ENCODE measurements at regions not wholly inside any gene's neighbourhood (a gene's known extent, or its start where the extent isn't known, plus 50 kb on each side); places are given as distances from the start of the nearest gene placed in this dataset.

DNA sequence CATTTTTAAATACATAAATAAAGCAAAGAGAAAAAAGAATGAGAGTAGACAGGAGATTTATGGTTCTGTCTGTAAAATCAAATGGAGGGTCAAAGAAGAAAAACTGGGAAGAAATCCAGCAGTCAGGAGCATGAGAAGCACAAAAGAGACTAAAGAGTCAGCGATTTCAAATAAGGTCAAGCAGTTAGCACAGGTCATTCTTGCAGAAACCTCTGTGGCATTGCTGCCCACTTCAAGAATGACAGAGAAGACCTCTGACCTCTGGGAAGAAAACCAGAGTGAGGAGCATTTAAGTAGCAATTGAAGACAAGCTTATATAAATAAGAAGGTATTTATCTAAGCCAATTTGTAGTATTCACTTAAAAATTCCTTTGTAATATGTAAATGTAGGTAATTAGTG is 172.0 kb upstream of the SPOPL start:
- H3K36me3 ChIP-seq = no peaks in the 10 kb centered on the region
- H3K9me3 ChIP-seq = no peaks in the 10 kb centered on the region
- H3K4me3 ChIP-seq = no peak overlapping the region
- H3K27me3 ChIP-seq = no peaks in the 10 kb centered on the region
- DNase-seq (ENCODE audit: low spot score in 2 of 2) = no peak
- no peak overlapping the region for H3K27ac ChIP-seq
- H3K4me1 ChIP-seq = no peaks in the 10 kb centered on the region
- intact Hi-C loops (cut with DNase I; ENCODE audit: low total_unique reads) = loop anchor here (1.0 kb wide), 1 partner anchor 13 kb away; no protein-coding TSS in a partner anchor
- TF ChIP-seq POLR2A (IDR thresholded peaks at IDR 0.05) = no peak
- TF ChIP-seq POLR2AphosphoS5 (IDR thresholded peaks at IDR 0.05) = no peak
- TF ChIP-seq CTCF (IDR thresholded peaks at IDR 0.05) = no peak

DNA sequence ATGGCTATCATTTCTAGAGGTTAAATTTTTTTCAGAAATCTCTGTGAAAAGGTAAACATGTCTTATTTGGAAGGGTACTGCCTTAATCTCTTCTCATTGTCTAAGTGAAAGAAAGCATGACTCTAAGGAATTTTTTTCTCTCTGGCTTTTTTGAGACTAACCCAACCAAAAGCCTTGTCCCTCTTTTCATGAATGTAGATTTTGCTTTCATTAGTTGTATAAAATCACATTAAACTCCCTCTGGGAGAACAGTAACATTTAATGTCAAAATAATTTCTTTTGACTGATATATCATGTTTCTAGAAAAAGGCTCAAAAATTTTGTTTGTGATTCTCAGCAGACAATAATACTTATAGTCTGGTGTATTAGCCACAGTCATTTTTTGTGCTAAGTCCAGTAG is 168.4 kb upstream of the SPOPL start:
- no peak for DNase-seq (ENCODE audit: low spot score in 2 of 2)
- no peak overlapping the region for H3K4me3 ChIP-seq
- no peaks in the 10 kb centered on the region for H3K9me3 ChIP-seq
- no peaks in the 10 kb centered on the region for H3K36me3 ChIP-seq
- TF ChIP-seq POLR2A (IDR thresholded peaks at IDR 0.05) (no peak), CTCF (IDR thresholded peaks at IDR 0.05) (no peak), POLR2AphosphoS5 (IDR thresholded peaks at IDR 0.05) (no peak)
- intact Hi-C loops (cut with DNase I; ENCODE audit: low total_unique reads) = no loop called here
- no peaks in the 10 kb centered on the region for H3K27me3 ChIP-seq
- H3K4me1 ChIP-seq = no peaks in the 10 kb centered on the region
- H3K27ac ChIP-seq = no peak overlapping the region

DNA sequence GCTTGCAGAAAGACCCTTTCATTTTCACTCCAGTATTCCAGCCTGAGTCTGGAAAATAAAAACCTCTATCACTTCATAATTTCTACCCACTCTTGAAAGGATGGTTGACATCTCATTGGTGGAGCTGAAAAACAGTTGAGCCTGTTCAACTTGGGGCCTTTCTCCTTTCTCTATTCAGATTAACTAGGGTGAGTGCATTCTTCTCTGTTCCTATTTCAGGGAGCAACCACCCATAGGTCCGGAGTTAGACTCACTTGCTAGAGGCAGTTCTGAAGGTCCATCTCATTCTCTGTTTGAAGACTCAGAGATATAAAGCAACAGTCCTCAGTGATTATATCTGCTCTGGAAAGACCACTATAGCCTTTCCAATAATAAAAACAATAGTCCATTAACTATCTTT is 167.9 kb upstream of the SPOPL start:
- H3K27ac ChIP-seq = no peak overlapping the region
- H3K4me3 ChIP-seq = no peak overlapping the region
- H3K36me3 ChIP-seq = no peaks in the 10 kb centered on the region
- no peak for DNase-seq (ENCODE audit: low spot score in 2 of 2)
- no peaks in the 10 kb centered on the region for H3K4me1 ChIP-seq
- no peaks in the 10 kb centered on the region for H3K27me3 ChIP-seq
- no peaks in the 10 kb centered on the region for H3K9me3 ChIP-seq
- TF ChIP-seq POLR2AphosphoS5 (IDR thresholded peaks at IDR 0.05) (no peak), POLR2A (IDR thresholded peaks at IDR 0.05) (no peak), CTCF (IDR thresholded peaks at IDR 0.05) (no peak)
- intact Hi-C loops (cut with DNase I; ENCODE audit: low total_unique reads) = no loop called here

GRCh38 chr2:138334323-138334722 is 167.2 kb upstream of the SPOPL start:
- intact Hi-C loops (cut with DNase I; ENCODE audit: low total_unique reads) = no loop called here
- H3K36me3 ChIP-seq = no peaks in the 10 kb centered on the region
- H3K27ac ChIP-seq = no peak overlapping the region
- TF ChIP-seq POLR2A (IDR thresholded peaks at IDR 0.05) (no peak), CTCF (IDR thresholded peaks at IDR 0.05) (no peak), POLR2AphosphoS5 (IDR thresholded peaks at IDR 0.05) (no peak)
- H3K9me3 ChIP-seq = no peaks in the 10 kb centered on the region
- no peaks in the 10 kb centered on the region for H3K27me3 ChIP-seq
- H3K4me1 ChIP-seq = no peaks in the 10 kb centered on the region
- no peak for DNase-seq (ENCODE audit: low spot score in 2 of 2)
- no peak overlapping the region for H3K4me3 ChIP-seq

GRCh38 chr2:138335036-138335435 is 166.5 kb upstream of the SPOPL start:
- no peaks in the 10 kb centered on the region for H3K9me3 ChIP-seq
- no peaks in the 10 kb centered on the region for H3K36me3 ChIP-seq
- H3K27ac ChIP-seq = peak overlapping the region in 1 of 2 donors; percentile 38
- no peak overlapping the region for H3K4me3 ChIP-seq
- no peaks in the 10 kb centered on the region for H3K4me1 ChIP-seq
- TF ChIP-seq POLR2AphosphoS5 (IDR thresholded peaks at IDR 0.05) (peak in 1 of 3 donors; percentile 23), CTCF (IDR thresholded peaks at IDR 0.05) (no peak)
- H3K27me3 ChIP-seq = no peaks in the 10 kb centered on the region
- intact Hi-C loops (cut with DNase I; ENCODE audit: low total_unique reads) = no loop called here
- no peak for DNase-seq (ENCODE audit: low spot score in 2 of 2)

Data from breast epithelium (tissue), 4 donors.